Liver (tissue), 3 donors: ENCODE measurements at regions not wholly inside any gene's neighbourhood (a gene's known extent, or its start where the extent isn't known, plus 50 kb on each side); places are given as distances from the start of the nearest gene placed in this dataset.

Source experiments
- CTCF ChIP-seq: fragments of 150-350 bp; IDR thresholded peaks from 2 replicates; pipeline ENCODE4 v1.5.1; 2017; ENCODE audit warnings: improper control_type of control experiment, low read depth, low read length; ENCODE audit not compliant: missing input control
- MAX ChIP-seq: IDR thresholded peaks from 2 replicates; pipeline ENCODE4 v1.6.1; 2016; ENCODE audit warnings: antibody characterized with exemption
- RAD21 ChIP-seq, 2 donors: IDR thresholded peaks; 2 replicates each; pipeline ENCODE4 v1.6.1; 2016; ENCODE audit warnings: antibody characterized with exemption in 2 of 2, mild to moderate bottlenecking in 2 of 2
- YY1 ChIP-seq: IDR thresholded peaks from 2 replicates; pipeline ENCODE4 v1.6.1; 2016; ENCODE audit warnings: antibody characterized with exemption, mild to moderate bottlenecking
- donor health status: healthy.
- donor health status: healthy.

GRCh38 chr7:8823486-8823885 is 390.1 kb downstream of the NXPH1 start:
- peak in 1 of 2 donors; percentile 17 for TF ChIP-seq RAD21 (IDR thresholded peaks at IDR 0.05)
- no peak for TF ChIP-seq CTCF
- TF ChIP-seq MAX = no peak
- TF ChIP-seq YY1 = no peak
